G401 (cell line): ENCODE measurements at regions not wholly inside any gene's neighbourhood (a gene's known extent, or its start where the extent isn't known, plus 50 kb on each side); places are given as distances from the start of the nearest gene placed in this dataset.

Source experiments
- DNase-seq: peaks from one replicate; pipeline ENCODE4 v3.0.0-alpha.2; 2015; ENCODE audit warnings: low spot score
- in situ Hi-C: cut with HindIII; loops from 2 replicates; pipeline ENCODE4 v1.10.0; 2016; ENCODE audit warnings: low sequenced_read_pairs, mixed read lengths

DNA sequence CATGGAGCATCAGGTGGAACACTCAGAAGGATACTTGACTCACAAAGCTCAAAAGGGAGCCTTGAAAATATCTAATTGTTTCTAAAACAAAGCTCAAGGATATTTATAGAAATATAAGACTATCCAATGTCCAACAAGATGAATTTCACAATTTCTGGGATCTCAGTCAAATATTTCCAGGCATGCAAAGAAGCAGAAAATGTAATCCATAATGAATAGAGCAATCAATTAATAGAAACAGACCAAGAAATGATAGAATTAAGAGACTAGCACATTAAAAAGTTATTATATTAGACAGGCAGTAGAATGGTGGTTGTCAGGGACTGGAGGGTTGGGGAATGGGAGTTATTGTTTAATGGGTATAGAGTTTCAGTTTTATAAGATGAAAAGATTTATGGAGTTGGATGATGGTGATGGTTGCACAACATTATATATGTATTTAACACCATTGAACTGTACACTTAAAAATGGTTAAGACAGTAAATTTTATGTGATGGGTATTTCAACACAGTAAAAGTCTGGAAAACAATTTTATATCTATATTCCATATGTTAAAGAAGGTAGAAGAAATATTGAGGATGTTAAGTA lies 189.9 kb upstream of the PIEZO2 start:
- DNase-seq, result no peak
- in situ Hi-C loops, result no loop called here

DNA sequence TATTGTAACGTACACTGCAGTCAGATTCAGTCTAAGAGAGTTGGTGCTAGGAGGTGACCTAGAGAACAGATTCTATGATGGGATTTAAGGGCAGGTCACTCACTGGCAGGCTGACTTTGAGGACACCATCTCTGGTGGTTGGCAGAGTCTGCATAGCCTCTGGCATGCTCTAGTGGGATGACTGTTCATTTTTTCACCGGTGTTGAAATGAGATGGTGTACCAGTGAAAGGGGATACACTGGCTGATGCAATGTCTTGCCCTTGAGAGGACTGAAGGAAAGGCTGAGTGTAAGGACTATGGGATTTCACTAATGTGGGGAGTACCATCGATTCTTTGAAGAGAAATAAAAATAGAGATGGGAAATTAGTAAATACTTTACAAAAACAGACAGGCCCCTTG lies 186.9 kb upstream of the PIEZO2 start:
- in situ Hi-C loops, result no loop called here
- DNase-seq, result no peak

DNA sequence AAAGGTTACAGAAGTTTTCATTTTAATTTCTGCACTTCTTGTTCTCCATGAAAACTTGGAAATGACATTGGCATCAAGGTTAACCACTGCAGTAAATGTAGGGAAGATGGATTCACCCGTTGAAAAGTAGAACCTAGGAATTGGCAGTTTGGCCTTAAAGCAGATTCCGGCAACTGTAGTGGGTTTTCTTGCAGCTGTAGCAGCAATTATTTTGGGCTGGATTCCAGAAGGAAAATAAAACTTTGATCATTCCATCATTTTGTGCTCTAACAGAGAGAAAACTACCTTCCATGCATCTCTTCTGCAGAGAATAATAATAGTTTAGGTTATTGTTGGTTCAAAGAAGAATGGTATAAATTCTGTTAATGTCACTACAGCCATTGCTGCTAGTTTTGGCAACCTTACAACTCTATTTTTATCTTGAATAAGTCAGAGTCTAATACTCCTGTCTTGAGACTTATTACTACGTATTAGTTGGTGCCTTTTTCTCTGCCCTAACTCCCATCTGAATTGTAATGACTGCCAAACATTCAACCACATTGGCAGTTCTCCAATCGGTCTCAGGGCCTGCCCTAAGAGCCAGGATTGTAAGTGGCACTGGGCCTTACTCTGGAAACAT lies 178.1 kb upstream of the PIEZO2 start:
- peak; percentile 2 for DNase-seq
- in situ Hi-C loops, result no loop called here

DNA sequence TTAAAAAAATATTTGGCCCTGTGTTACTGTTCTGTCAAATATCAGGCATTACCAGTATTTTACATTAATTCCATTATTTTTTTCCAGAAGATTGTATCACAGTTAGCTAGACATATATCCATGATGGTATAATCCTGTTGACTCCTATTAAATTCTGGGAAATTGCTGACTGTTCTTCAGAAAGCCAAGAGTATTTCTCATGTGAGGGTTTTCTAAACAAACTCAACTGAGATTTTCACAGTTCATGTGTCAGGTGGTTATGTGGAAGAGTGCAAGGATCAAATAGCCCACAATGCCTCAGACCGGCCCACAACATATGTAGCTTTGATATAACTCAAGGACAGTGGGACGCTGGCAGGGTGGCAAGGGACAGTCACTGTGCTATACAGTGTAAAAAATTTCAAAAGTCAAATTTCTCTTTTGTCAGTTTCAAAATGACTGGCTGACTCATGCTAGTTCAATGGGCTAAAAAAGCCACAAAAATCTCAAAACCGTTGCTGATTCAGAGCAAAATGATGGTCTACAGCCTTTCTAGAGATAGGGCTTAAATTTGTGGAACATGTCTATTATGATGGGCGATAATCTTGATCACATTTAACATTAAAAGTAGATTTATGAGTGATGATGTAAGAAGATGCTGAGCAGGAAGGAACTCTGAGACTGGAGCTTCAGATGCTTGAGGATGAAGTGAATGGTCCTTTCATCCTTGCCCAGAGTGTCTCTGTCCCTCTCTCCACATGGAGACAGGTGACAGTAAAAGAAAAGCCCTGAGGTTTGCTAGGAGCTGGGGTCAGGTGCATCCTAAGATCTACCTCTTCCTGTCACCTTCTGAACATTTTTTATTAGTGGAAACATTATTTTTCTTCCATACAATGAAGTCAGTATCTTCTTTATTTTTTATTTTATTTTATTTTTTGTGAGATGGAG lies 175.8 kb upstream of the PIEZO2 start:
- DNase-seq, result no peak
- in situ Hi-C loops, result no loop called here

DNA sequence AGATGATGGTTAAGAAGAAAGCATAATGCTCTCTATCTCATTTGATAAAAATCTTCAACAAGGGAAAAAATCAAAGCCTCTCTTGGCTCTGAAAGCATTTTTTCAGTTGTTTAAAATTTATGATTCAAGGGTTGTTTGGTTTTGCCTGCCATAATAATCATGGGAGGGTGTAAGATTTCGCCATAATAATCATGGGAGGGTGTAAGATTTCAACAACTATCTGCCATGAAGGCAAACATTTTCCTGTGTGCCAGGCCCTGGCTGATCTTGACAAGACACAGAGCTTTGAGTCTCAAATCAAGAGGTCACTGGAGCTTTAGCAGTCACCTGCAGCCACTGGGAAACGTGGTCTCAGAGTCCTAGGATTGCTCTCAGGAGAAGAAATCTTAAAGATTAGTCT lies 175.1 kb upstream of the PIEZO2 start:
- DNase-seq, result no peak
- in situ Hi-C loops, result no loop called here

DNA sequence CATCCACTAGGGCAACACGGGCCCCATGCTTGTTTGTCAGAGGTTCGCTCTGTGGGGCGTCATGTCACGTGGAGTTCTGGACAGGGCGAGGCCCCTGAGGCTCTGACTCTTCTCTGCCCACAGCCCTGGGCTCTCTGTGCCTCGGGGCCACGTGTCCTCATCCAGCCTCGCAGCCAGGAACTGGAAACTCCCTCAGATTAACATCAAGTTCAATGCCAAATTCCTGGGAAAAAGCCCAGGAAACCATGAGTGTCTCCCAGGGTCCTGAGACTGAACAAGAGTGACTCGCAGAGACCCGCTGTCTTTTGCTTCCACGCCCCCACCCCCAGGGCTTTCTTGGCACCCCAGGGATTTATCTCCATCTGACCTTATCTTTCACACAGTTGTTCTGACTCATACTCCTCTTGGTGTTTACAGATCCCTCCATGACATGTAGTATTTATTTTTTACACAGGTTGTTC lies 174.0 kb upstream of the PIEZO2 start:
- no peak for DNase-seq
- in situ Hi-C loops, result no loop called here

DNA sequence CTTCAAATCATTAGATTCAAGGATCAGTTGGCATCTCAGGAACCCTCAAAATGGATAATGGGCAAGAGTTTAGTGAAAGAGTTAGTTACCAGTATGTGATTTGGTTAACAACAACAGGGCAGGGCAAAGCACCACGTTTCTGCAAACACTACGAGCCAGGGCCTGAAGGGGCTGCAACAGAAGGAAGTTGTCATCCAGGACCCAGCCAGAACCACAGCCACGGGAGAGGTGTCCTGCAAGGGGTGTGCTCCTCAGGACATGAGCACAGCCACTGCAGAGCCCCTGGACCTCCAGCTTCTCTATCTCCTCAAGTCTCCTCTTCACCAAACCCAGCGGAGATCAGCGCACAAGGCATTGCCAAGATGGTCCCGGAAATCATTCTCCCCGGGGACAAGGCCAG lies 173.3 kb upstream of the PIEZO2 start:
- in situ Hi-C loops, result no loop called here
- no peak for DNase-seq

DNA sequence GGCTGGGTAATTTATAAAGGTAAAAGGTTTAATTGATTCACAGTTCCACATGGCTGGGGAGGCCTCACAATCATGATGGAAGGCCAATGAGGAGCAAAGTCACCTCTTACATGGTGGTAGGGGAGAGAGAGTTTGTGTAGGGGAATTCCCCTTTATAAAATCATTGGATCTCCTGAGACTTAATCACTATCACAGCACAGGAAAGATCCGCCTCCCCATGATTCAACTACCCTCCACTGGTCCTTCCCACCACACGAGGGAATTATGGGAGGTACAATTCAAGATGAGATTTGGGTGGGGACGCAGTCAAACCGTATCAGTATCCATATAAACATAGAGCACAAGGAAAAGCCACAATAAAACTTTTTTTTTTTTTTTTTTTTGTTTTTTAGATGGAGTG lies 172.6 kb upstream of the PIEZO2 start:
- in situ Hi-C loops, result no loop called here
- DNase-seq, result no peak

DNA sequence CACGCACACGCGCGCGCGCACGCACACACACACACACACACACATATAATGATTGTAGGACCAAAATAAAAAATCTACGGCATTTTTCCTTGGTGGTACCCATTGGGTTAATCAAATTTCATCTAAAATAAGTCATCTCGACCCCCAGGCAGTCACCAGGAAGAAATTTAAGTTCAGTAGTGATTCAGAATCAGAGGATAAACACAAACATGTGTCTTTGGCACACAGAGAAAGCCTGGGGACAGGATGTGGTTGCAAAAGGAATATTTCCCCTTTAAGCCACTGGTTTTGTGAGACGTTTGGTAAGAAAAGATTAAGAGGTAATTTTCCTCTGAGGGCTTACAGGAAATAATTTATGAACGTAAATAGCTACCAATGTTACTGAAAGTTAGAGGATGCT lies 171.6 kb upstream of the PIEZO2 start:
- in situ Hi-C loops, result no loop called here
- DNase-seq, result no peak

DNA sequence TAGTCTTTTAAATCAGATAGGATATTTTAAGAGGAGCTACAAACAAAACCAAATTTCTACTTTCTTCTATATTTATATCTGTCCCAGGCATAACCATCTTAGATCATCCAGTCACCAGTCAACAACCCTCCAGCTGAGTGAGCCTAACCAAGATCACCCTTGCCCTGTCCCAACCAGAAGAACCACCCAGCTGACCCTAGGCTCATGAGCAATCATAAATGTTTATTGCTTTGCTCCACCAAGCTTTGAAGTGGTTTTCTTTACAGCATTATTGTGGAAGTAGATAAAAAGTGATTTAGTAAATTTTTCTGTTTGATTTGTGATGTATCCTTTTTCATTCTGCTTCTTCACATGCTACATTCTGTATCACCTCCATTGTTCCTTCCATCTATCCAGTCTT lies 167.2 kb upstream of the PIEZO2 start:
- DNase-seq, result no peak
- in situ Hi-C loops, result no loop called here

DNA sequence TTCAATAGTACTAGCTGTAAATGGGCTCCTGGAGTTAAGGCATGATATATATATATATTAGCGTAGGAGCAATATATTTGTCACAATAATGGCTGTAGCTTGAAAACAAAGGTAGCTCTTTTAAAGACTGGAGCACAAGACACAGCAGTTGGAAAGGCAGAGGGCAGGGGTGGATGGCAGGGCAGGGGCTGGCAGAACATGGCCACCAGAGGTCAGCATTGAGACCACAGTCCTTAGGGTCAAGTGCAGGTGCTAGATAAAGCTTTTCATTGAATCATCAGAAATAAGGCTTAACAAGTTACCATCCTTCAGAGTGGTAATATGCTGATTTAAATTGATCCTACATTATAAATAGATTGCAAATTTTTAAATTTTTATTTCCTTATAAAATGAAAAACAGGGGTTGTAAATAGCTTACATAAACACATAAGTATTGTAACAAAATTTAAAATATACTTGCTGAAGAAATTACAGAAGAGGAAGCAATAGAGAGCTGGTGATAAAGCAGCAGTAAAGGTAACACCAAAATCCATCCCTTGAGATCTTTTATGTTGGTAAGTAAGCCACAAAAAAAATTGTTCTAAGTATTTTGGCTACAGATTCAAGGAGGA lies 161.2 kb upstream of the PIEZO2 start:
- in situ Hi-C loops, result no loop called here
- no peak for DNase-seq

DNA sequence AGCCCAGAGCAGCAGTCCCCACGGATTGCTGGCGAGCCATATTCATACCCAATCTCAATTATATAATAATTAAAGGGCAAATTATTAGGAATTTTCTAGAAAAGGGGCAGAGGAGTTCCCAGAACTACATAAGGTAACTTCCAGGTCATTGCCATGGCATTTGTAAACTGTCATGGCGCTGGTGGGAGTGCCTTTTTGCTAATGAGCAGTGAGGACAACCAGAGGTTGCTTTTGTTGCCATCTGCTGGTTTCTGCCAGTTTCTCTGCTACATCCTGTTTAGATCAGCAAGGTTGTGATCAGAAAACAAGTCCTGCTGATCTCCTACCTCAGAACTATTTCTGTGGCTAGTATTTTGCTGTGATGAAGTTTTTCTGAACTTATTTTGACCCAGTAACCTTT lies 159.8 kb upstream of the PIEZO2 start:
- in situ Hi-C loops, result no loop called here
- DNase-seq, result no peak

DNA sequence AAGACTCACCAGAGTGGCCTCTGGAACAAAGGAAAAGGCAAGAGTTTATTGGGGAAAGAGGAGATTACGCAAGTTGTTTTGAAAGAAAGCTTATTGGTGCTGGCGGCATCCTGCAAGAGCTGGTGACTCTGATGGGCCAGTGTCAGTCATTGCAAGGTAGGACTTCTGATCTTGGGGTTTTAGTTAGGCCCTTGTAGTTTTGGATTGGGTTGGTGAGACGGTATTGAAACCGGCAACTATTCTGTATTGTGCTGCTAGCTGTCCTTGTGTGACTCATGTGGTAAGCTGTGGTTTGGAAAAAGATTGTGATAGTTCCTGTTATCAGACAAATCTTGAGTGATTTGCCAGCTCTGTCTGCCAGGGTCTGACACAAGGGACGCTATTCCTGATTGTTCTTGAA lies 159.1 kb upstream of the PIEZO2 start:
- no peak for DNase-seq
- in situ Hi-C loops, result no loop called here

DNA sequence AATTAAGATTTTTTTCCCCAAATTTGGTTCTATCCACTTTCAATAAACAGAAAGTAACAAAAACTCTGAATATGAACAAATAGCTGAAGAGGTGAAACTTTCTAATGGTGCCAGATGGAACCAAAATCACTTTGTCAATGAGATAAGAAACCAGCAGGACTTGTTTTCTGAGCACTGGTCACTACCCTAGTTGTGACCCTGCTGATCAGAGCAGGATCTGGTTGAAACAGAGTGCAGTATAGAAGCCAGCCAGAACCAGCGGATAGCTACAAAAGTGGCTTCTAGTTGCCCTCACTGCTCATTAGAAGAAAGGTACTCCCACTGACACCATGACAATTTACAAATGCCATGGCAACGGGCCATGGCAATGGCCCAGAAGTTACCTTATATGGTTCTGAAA lies 158.3 kb upstream of the PIEZO2 start:
- in situ Hi-C loops, result no loop called here
- no peak for DNase-seq

DNA sequence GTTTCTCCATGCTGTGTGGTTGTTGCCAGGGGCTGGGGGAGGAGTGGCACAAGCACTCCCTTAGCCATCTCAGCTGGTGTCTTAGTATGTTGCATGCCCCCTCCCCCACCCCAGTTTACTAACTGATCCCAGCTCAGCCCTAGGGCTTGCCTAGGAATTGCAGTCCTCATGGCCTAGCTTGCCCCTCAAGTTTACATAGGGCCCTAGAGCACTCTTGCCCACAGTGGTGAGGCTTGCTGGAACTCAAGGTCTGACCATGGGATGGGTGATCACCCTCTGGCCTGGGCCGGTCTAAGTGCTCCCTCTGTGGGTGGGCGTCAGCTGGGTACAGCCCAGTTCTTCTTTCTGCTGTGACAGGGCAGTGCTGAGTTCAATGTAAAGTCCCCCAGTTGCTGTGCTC lies 156.1 kb upstream of the PIEZO2 start:
- DNase-seq, result no peak
- in situ Hi-C loops, result no loop called here

DNA sequence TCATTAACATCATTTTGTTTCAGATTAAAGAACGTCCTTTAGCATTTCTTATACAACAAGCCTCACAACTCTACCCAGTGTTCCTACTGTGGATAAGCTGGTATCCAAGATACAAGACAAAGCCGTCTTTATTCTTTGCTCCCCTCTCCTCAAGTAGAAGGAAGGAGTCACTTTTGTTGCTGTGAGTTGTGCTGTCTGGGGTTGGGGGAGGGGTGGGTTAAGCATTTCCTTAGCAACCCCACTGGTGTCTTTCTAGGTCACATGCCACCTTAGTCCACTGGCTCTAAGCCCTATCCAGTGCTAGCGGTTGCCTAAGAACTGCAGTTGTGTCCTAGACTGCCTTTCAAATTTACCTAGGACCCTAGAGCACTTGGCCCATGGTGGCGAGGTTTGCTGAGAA lies 155.6 kb upstream of the PIEZO2 start:
- in situ Hi-C loops, result no loop called here
- DNase-seq, result no peak

DNA sequence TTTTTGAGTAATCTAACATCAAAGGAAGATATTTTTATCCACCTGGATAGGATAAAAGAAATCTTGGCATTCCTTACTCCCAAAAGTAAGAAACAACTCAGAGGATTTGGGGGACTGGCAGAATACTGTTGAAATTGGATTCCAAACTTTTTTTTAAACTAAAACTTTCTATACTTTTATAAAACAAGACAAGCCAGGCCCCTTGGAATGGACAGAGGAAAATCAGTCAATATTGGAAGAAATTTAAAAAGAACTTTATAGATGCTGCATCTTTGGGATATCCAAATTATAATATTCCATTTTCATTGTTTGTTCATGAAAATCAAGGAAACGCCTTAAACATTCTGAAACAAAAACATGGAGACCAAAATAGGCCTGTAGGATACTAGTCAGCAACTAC lies 147.6 kb upstream of the PIEZO2 start:
- DNase-seq, result no peak

DNA sequence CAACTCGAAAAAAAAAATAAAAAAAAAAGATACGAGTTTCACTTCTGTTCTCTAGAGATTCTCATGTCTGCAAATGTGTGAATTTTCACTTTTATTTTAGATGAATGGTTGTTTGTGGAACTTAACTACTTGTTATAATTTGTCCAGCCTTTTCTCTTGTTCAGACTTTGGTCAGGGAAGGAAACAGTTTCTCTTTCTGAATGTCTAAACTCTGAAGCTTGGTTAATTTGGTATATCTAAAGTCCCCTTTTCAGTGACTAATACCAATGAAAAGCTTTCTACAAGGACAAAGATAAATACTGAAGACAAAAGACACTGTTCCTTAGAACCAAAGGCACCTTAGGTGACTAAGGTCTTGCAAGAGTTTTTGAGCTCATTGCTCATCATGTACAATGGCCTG lies 144.4 kb upstream of the PIEZO2 start:
- DNase-seq, result no peak
- in situ Hi-C loops, result no loop called here

More for the DNA sequence above, 147.6 kb upstream of the PIEZO2 start:
- in situ Hi-C loops, result no loop called here

DNA sequence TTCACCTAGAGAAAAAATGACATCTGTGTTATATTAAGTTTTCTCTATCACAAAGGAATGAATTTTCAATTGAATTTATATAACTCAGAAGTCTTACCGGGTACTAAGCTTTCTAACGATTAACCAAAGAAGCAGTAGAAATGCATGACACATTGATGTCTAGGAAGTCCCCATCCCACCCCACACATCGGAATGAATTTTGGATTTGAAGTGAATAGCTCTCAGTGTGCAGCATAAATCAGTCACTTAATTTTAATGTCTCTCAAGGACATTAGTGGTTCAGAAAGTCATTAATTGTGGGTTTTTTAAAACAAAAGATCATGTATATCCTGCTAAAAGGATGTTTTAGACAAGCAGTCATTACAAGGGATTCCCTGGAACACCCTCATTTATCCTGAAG lies 141.4 kb upstream of the PIEZO2 start:
- no peak for DNase-seq
- in situ Hi-C loops, result no loop called here

DNA sequence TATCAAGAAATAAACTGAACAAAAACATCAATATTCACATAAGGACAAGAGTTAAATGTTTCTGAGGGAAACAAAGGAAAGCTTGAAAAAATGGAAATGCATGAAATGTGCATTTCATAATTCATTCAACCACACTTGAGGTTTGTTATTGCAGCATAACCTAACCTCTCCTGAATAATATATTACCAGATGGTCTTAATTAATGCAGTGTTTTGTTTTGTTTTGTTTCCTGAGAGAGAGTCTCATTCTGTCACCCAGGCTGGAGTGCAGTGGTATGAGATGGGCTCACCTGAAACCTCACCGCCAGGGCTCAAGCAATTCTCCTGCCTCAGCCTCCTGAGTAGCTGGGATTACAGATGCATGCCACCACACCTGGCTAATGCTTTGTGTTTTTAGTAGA lies 139.9 kb upstream of the PIEZO2 start:
- in situ Hi-C loops, result no loop called here
- DNase-seq, result no peak
